GM12873 (cell line): ENCODE measurements at regions not wholly inside any gene's neighbourhood (a gene's known extent, or its start where the extent isn't known, plus 50 kb on each side); places are given as distances from the start of the nearest gene placed in this dataset.

Experiments
- TF ChIP-seq, protein P1 (sequence below): IDR thresholded peaks from 2 replicates; pipeline ENCODE4 v1.5.1; 2012; ENCODE audit warnings: low read depth, mild to moderate bottlenecking, moderate library complexity, low read length, control low read depth; ENCODE audit not compliant: insufficient read depth; ENCODE audit errors: missing control alignments

DNA sequence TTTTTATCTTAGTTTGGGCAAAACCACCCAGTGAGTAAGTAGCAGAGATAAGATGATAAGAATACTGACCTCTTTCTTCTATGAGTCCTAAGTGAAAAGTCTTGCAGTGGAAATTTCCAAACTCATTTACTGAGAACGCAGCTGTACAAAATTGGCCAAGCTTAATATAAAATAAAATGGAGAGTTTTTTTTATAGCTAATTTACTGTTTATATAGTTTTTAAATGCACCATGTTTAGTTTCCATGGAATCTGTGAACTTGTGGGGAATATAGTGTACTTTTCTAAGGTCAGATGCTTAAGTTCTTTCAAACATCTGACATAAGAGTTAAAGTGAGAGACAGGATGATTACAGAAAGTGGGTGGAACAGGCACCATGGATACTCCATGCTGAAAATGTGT is 833.5 kb downstream of the ADGRL2 start:
- TF ChIP-seq, protein P1, sequence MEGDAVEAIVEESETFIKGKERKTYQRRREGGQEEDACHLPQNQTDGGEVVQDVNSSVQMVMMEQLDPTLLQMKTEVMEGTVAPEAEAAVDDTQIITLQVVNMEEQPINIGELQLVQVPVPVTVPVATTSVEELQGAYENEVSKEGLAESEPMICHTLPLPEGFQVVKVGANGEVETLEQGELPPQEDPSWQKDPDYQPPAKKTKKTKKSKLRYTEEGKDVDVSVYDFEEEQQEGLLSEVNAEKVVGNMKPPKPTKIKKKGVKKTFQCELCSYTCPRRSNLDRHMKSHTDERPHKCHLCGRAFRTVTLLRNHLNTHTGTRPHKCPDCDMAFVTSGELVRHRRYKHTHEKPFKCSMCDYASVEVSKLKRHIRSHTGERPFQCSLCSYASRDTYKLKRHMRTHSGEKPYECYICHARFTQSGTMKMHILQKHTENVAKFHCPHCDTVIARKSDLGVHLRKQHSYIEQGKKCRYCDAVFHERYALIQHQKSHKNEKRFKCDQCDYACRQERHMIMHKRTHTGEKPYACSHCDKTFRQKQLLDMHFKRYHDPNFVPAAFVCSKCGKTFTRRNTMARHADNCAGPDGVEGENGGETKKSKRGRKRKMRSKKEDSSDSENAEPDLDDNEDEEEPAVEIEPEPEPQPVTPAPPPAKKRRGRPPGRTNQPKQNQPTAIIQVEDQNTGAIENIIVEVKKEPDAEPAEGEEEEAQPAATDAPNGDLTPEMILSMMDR = no peak

DNA sequence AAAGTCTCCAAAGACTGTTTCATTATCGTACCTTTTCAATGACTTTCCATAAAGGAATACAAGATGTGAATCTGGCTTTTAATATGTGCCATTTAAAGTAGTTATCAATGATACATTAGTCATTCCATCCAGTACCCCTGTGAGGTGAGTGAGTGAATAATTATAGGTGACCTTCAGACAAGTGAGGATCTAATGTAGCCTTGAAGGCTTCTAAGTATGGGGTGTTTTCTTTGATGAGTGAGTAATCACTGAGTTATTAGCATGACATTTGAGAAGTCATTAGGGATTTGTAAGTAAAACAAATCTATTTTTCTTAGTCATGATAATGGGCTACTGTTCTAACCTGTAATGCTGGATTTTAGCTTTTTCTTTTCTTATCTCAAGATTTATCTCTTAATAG is 831.4 kb downstream of the ADGRL2 start:
- TF ChIP-seq, protein P1 = no peak

DNA sequence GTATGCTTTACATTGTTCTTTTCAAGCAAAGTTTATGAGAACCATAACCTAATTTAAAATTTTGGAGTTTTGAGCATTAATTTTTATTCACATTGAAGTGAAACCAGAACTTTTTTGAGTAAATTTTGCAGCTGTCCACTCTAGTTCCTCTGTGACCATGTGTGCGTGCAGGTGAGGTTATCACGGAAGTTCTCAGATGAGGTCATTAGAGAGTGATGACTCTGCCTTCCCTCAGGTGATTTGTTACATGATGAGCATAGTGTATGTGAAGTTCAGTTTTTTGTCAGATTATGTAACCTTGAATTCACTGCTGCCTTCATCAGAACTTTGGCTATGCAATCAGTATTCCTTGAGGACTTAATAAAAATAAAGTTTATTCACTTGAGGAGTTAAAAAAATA is 828.2 kb downstream of the ADGRL2 start:
- TF ChIP-seq, protein P1 = no peak

DNA sequence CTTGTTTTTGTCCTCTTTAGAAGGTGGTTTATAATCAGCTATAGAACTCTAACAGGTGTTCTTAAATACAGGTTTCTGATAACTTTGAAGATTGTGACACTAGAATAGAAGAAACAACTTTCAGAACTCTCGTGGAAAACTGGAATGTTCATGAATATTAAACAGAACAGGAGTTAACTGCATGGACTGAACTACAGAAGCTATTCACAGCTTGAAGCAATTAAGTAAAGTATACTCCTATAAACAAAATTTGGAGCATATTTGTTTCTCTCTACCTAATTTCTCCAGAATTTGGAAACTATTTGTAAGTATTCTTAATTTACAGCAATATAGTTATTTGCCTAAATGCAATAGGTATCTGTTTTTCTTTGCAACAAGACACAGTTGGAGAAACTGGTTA is 824.8 kb downstream of the ADGRL2 start:
- TF ChIP-seq, protein P1 = no peak

DNA sequence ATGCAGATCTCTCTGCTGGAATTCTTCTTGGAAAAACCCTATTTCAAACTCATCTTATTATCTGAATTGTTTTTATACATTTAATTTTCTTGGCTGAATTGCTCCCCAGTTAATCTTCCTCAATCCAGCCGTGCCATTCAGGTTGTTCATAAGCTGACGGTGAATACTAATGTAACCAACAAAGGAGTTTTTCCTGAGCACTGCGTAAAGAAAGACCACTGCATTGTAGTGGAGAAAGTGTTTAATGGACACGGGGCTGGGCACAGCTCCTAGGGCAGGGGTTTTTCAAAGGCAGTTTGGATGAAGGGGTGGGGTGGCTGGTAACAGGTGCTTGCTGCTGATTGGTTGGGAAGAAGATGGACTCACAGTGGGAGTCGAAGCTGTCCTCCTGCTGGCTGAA is 820.3 kb downstream of the ADGRL2 start:
- TF ChIP-seq, protein P1 = no peak

DNA sequence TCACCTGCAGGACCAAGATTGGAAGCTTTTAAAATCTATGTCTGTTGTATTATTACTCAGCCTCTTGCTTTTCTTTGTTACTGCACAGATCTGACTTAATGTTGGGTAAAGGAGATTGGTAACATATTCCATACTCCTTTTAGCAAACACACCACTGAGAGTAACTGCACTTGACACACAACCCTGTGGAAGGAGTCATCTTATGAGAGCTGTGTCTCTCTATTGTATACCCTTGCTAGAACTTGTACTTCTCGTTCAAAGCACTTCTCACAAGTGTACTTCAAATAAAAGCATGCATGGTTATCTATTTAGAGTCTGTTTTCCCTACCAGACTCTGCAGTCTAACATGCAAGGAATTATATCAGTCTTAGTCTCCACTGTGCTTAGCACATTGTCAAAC is 813.4 kb downstream of the ADGRL2 start:
- TF ChIP-seq, protein P1 = no peak

DNA sequence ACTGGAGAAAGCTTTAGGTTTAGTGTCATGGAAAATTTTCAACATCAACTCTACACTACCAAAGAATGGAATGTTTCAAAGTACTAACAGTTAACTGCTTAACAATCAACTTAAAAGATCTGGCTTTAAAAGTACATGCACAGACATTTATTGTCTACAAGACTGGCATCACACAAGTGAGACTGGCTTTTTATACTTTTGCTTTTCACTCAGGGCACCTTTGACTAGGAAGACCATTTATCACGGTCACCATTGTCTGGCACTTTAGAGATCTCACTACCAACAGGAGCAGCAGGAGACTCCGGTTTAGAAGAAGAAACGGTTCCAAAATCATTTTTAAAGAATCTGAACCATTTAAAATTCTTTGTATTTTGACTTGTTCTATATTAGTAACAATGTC is 812.3 kb downstream of the ADGRL2 start:
- TF ChIP-seq, protein P1 = no peak

DNA sequence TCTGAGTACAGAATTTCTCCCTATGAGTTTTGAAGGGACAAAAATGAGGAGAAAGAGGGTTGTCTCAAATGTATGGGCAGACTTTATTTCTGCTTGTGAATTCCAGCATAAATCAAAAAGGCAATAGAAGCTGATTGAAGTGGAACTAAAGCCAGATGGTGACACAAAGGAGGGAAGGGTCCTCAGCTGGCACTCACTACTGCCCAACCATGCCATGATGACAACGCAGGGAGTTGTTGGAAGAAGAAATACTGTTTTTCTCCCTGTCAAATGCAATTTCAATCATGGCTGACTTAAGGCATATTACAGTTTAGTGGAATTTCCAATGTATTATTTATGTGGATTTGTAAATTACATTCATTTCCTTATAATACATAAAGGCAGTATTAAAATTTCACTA is 805.8 kb downstream of the ADGRL2 start:
- TF ChIP-seq, protein P1 = no peak
